GM21825 (cell line): ENCODE measurements at regions not wholly inside any gene's neighbourhood (a gene's known extent, or its start where the extent isn't known, plus 50 kb on each side); places are given as distances from the start of the nearest gene placed in this dataset.
"Not testable (repeated sequence)": the region's sequence is repeated elsewhere in the genome, so short reads cannot be mapped to it uniquely, and the experiment has no call there.

Source experiments
- ATAC-seq: cut with Tn5 transposase; IDR thresholded peaks from one replicate; pipeline ENCODE4 v1.9.1; 2021; ENCODE audit warnings: mild to moderate bottlenecking, moderate library complexity; ENCODE audit not compliant: unreplicated experiment

DNA sequence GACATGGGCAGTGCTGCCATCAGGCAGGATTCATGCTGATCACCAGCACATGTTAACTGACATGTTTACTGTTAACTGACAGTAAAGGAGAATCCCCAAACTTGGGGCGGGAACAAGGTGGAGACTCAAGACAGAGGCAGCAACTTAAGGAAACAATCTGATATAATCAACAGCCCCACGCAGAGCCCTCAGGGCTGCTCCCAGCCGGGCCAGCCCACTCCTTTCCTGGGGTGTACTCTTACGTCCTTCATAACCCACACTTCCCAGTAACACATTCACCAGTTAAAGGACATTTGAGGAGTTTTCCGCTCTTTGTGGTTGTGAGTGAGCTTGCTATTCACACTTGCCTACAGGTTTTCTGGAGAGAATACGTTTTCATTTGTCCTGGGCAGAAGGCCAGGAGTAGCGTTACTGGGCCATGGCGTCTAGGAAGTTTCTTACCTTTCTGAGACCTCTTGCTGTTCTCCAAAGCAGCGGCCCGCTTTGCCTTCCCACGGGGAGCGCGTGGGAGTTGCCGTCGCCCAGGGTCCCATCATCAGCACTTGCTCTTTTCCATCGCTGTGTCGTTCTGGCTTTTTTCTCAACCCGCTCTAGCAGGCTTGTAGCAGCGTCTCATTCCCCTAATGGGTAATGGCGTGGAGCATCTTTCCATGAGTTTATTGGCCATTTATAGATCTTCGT, 56.4 kb downstream of the FOXF2 start:
- ATAC-seq = no peak

DNA sequence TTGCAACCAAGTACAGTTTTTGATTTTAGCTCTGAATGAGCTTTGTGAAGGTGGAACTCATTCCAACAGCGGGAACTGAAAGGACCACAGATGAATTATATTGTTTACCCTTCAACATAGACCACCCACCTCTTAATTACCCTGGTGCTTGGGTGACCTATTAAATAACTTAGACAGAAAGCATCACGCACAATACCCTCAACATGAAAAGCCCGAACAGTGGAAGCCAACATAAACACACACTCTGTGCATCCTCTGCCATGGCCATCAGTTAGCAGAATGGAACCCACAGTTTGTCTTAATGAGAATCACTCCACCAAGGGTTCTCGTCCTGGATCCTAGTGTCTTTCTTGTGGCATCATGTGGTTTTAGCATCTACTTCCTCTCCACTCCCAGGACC, 60.5 kb downstream of the FOXF2 start:
- no peak for ATAC-seq

DNA sequence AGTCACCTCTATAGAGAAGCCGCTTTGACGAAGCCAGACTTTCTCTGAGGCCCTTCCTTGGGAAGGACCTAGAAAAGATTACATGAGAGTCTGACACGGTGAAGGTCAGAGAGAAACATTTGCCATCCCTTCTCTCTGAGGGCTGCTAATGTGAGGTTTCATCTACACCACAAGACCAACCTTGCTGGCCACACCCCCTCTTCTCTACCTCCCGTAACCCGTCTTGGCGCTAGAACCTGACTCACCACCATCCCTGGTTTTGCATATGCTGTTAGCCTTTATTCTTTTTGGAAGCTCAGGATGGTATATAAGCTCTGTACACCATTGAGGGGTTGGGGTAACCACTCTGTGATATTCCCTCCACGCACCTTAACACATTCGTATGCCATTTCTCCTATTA, 63.6 kb downstream of the FOXF2 start:
- ATAC-seq = no peak

DNA sequence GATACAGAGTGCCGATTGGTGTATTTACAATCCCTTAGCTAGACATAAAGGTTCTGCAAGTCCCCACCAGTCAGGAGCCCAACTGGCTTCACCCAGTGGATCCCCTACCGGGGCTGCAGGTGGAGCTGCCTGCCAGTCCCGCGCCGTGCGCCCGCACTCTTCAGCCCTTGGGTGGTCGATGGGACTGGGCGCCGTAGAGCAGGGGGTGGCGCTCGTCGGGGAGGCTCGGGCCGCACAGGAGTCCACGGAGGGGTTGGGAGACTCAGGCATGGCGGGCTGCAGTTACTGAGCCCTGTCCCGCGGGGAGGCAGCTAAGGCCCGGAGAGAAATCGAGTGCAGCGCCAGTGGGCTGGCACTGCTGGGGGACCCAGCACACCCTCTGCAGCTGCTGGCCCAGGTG, 67.4 kb downstream of the FOXF2 start:
- ATAC-seq = not testable (repeated sequence)

DNA sequence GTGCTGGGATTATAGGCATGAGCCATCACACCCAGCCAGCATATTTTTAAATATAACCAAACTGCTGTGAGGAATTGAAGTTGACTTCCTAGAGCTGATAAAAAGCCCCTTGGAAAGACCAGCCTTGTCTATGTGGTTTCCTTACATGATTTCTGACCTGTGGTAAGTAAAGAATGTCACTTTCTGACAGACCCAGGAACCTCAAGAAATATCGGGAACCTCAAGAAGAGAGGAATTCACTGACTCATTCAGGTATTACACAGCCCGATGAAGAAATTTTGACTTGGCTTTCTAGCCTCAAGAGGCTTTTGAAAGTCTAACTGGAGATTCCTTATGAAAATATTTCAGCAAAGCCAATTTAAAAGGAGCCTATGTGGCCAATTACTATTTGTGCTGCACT, 71.8 kb downstream of the FOXF2 start:
- no peak for ATAC-seq

DNA sequence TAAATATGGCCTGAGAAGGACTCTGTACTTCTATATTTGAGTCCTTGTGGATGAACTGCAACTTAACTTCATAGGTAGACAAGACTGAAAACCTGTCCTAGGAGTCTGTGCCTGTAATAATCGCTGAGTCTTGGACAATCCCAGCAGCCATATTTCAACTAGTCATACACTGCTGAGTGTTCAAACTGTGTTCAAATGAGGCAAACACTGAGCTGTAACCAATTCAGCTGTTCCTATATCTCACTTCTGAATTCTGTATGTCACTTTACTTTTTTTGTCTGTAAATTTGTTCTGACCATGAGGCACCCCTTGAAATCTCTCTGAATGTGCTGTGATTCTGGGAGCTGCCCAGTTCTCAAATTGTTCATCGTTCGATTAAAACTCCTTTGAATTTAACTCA, 72.4 kb downstream of the FOXF2 start:
- ATAC-seq = no peak

DNA sequence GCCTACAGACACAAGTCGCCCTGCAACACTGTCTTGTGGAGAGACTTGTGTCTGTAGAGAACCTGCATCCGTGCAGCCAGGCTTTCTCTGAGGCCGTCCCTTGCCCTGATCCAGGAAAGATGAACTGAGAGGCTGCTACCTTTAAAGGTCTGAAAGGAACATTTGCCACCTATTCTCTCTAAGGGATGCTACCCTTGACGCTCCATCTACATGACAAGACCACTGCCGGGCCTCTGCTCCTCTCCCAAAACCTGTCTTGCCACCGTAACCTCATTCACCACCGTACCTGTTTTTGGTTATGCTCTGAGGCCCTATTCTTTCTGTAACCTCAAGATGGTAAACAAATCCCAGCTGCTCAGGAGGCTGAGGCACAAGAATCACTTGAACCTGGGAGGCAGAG, 73.9 kb downstream of the FOXF2 start:
- ATAC-seq = no peak

DNA sequence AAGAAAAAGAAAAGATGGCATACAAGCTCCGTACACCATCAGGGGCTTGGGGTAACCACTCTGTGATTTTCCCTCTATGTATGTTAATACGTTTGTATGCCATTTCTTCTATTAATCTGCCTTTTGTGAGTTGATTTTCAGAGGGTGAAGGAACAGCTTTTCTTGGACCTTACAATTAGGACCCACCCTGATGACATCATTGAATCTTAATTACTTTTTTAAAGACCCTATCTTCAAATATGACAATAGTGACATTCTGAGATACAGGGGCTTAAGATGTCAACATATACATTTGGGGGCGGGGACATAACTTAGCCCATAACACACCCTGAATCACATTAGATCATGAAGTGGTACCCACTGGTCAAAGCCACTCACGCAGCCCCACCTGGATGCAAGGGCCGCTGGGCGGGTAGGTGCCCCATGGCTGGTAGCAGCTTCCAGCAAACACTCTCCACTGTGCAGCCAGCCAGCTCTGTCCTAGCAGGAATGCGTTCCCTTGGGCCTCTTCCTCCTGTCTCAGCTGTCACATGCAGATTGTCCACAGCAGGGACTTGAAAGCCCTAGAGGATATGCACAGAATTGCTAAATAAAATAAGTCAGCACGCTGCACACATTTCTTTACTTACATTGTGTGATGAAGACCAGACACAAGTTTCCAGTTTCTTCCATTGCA, 74.5 kb downstream of the FOXF2 start:
- no peak for ATAC-seq

DNA sequence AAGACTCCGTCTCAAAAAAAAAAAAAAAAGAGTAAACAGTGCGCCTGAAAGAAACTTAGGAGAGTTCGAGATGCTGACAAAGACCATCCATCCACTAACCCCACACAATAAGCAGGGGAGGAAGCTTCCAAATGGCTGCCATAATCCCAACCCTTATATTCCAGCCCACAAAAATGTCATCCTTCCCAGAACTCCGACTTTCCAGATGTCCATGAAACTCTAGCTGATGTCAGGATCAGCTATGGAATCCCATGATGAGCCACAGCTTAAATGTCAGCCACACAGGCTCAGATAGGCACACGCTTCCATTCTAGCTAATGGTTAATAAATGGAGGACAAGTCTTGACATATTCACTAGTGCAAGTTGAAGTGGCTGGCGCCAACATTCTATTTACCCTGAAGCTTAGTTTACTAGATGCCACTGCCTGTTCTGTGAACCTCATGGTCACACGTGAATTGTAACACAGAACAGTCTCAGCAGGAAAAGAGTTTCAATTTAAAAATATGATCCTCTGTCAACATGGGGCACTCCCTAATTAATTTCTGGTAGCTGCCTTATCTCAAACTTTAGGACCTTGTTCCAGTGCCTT, 75.5 kb downstream of the FOXF2 start:
- no peak for ATAC-seq

DNA sequence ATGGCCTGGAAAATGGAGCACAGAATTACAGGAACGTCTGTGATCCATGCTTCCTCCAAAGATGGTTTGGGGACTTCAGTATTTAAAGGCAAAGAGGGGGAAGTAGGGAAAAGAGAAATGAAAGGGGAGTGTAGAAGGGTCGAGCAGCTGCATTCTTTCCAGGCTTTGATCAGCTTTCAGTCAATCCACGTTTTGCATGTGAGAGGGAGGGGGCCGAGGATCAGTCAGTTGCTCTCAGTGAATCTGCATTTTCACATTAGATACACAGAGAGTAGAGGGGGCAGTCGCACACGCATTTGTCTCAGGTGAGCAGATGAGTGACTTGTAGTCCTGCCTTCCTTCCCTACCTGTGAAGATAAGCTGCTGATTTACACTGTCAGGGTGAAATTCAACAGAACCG, 78.8 kb downstream of the FOXF2 start:
- ATAC-seq = no peak

DNA sequence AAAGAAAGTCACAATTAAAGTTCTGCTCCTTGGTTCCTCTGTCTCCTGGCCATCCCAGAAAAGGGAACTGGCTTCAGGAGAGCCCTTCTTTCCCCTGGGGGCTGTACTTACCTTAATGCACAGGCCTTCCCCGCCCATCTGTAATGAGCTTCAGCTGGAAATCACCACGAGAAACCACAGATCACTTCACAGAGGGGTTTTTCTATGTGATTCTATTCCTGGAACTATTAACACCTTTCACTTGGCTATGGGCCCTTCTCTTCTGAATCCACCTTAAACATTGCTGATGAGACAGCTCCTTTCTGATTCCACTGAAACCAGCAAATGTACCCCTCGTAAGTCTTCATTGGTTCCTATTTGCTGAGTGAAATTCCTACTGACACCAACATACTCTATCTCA, 80.7 kb downstream of the FOXF2 start:
- no peak for ATAC-seq

DNA sequence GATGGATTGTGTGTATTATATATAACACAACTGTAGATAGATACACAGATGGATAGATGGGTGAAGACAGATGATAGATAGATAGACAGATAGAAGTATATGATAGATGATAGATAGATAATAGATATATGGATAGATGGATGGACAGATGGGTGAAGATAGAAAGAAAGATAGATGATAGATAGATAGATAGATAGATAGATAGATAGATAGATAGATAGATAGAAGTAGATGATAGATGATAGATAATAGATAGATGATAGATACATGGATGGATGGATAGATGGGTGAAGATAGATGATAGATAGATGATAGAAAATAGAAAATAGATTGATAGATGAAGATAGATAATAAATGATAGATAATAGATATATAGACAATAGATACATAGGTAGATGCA, 83.3 kb downstream of the FOXF2 start:
- no peak for ATAC-seq

DNA sequence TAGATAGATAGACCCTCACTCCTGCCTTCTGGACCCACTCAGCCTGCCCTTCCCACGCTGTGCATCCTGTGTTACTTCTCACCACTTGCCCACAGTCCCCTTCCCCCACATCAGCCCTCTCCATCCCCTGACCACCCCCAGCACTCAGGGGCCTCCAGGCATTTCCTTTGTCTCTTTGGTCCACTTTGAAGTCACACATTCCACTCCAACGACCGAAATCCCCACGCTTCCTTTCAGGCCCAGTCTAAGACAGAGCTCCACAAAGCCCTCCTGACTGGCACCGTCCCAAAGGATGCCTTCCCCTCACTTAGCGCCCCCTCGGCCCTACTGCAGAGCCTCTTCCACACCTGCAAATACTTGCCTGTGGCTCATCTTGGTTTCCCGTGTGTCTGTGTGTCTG, 83.8 kb downstream of the FOXF2 start:
- ATAC-seq = no peak

DNA sequence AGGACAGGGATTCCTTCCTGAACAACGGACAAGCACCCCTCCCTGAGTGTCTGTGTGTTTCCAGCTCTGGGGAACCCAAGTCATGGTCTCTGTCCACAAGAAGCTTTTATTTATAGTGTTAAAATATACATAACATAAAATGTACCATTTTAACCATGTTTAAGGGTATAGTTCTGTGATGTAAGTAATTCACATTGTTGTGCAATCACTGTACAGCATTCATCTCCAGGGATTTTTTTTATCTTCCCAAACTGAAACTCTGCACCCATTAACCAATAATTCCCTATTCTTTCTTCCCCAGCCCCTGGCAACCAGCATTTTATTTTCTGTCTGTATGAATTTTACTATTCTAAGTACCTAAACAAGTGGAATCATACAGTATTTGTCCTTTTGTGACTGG, 84.2 kb downstream of the FOXF2 start:
- no peak for ATAC-seq

DNA sequence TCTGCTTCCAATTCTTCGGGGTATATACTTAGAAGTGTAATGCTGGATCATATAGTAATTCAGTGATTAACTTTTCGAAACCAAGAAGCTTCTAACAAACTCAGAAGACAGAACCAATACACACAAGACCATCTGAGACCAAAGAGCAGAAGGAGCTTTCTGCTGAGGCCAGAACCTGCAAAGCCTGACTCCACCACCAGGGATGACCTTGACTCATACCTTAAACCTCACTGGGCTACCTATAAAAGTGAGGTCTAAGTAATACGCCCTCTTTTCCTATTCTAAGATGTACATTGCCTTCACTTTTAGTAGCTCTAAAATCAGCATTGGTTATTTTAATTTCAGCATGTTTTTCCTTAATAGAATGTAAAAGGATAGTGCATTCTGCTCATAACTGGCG, 84.8 kb downstream of the FOXF2 start:
- no peak for ATAC-seq

DNA sequence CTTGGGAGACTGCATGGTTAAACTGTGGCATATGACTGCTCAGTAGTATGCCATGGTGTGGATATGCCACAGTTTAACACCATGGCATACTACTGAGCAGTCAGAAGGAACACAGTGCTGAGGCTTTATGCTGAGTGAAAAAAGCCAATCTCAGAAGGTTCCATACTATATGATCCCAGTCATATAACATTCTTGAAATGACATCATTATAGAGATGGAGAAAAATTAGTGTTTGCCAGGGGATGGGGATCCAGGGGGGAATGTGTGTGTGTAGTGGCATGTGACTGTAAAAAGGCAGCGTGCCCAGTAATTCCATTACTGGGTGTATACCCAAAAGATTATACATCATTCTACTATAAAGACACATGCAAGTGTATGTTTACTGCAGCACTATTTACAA, 85.8 kb downstream of the FOXF2 start:
- ATAC-seq = no peak

DNA sequence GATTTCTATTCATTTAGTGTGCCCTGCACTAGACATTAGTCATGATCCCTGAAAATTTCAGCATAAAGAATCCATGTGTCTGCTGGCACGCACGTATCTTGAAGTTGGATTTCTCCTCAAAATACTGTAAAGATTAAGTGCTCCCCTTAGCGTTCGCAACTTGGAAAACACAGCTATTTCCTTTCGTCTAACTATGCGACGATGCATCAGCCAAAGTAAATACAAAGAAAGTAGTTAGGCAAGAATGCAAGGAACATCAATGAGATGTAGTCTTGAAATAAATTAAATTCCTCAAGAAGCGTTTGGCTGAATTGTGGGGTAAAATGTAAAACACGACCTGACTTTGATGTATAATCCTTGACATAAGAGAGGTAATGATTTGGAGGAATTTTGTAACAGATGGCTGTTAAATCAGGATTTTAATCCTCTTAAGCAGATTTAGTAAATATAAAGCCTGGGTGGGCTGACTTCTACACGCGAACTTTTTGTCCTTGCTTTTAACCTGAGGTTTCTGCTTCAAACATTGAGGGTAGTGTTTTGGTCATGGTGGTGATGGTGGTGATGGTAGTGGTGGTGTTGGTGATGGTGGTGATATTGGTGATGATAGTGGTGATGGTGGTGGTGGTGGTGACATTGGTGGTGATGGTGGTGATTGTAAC, 88.2 kb downstream of the FOXF2 start:
- no peak for ATAC-seq

DNA sequence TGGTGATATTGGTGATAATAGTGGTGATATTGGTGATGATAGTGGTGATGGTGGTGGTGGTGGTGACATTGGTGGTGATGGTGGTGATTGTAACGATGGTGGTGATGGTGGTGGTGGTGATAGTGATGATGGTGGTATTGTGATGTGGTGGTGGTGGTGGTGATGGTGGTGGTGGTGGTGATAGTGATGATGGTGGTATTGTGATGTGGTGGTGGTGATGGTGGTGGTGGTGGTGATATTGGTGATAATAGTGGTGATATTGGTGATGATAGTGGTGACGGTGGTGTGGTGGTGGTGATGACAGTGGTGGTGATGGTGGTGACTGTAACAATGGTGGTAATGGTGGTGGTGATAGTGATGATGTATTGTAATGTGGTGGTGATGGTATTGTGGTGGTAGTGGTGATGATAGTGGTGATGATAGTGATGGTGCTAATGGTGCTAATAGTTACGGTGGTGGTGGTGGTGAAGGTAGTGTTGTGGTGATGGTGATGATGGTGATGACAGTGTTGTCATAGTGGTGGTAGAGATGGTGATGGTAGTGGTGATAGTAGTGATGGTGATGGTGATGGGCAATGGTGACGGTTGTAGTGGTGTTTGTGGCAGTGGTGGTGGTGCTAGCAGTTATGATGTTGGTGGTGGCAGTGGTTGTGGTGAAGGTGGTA, 88.9 kb downstream of the FOXF2 start:
- not testable (repeated sequence) for ATAC-seq

DNA sequence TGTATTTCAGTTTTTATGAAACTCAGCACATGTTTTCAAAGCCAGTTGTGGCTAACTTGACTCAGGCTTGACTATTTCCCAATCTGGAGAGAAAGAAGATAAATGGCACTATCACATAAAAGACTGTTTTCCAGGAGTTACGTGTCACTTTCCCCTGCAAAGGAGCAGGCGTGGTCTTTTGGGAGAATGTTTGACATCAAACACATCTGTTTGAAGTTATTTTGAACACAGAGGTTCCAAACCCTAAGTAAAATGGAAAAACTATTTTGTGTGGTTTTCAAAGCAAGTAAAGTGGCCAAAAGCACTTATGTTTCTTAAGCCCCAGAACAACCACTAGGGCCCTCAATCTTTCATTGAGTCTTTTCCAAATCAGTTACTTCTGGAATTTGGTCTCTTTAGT, 89.7 kb downstream of the FOXF2 start:
- ATAC-seq = no peak

DNA sequence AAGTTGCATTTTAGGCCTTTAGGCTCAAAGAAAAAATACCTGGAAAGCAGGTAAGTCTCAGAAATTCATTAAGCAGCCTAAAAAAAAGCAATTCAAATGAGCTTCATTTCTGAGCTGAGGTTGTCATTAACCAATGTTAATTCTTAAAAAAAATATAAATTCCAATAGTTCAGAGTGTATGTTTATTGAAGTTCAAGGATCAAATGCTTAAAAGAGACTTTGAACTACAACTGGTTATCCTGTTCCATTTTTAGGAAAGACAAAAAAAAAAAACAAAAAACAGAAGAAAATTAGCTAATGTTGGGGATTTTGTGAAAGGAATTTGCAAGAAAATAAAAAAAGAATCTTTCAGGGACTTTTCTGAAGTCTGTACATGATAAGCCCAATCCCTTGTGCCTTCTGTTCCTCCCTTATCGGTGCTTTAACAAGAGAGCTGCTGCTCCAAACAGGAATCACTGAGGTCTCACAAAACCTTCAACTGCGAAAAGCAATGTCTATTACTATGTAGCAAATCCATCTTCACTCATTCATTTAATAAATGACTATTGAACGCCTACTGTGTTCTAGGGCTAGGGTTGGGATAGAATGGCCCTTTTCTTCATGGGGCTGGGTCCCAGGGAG, 90.3 kb downstream of the FOXF2 start:
- no peak for ATAC-seq

DNA sequence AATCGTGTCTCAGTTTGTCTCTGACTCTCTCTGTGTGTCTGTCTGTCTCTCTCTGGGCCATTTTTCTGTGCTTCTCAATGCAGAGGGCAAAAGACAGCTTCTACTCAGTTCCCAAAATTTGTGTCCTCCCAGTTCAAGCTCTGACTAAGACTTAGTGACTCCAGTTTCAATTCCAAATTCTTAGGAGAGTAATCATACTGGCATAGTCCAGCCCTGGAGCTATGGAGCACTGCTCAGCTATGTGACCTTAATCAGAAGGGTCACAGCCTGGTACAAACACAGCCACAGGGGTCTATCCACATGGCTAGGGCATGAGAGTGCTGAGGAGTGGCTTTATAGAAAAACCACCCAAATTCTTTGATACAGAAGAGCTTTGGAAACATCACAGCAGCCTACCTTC, 91.9 kb downstream of the FOXF2 start:
- no peak for ATAC-seq
